ENCODE measurements at regions not wholly inside any gene's neighbourhood (a gene's known extent, or its start where the extent isn't known, plus 50 kb on each side); places are given as distances from the start of the nearest gene placed in this dataset.

- no peak for DNase-seq (ENCODE audit: low spot score in 2 of 2)
- Mint-ChIP-seq H3K27ac (no peak overlapping the region), H3K36me3 (no peaks in the 10 kb centered on the region), H3K4me3 (no peak overlapping the region), H3K9me3 (peaks cover 15% of the 10 kb centered on the region), H3K4me1 (no peaks in the 10 kb centered on the region)
- no peak for ATAC-seq
Measured at GRCh38 chr6:19034986-19035385, 647.8 kb downstream of the RNF144B start.

- no peak for DNase-seq (ENCODE audit: low spot score in 2 of 2)
- H3K4me3 Mint-ChIP-seq, result no peak overlapping the region
- peaks cover 15% of the 10 kb centered on the region for H3K9me3 Mint-ChIP-seq
- no peak for ATAC-seq
- no peaks in the 10 kb centered on the region for H3K36me3 Mint-ChIP-seq
- no peaks in the 10 kb centered on the region for H3K4me1 Mint-ChIP-seq
- no peak overlapping the region for H3K27ac Mint-ChIP-seq
Measured at GRCh38 chr6:19035461-19036195, 648.5 kb downstream of the RNF144B start.

- no peak for DNase-seq (ENCODE audit: low spot score in 2 of 2)
- ATAC-seq, result no peak
- peaks cover 15% of the 10 kb centered on the region for H3K9me3 Mint-ChIP-seq
- no peaks in the 10 kb centered on the region for H3K36me3 Mint-ChIP-seq
- no peak overlapping the region for H3K27ac Mint-ChIP-seq
- no peaks in the 10 kb centered on the region for H3K4me1 Mint-ChIP-seq
- no peak overlapping the region for H3K4me3 Mint-ChIP-seq
Measured at GRCh38 chr6:19036196-19036555, 649.0 kb downstream of the RNF144B start.

- Mint-ChIP-seq H3K36me3 (no peaks in the 10 kb centered on the region), H3K4me1 (no peaks in the 10 kb centered on the region), H3K4me3 (no peak overlapping the region), H3K9me3 (peaks cover 12% of the 10 kb centered on the region), H3K27ac (no peak overlapping the region)
- ATAC-seq, result no peak
- DNase-seq (ENCODE audit: low spot score in 2 of 2), result no peak
Measured at GRCh38 chr6:19037607-19038006, 650.5 kb downstream of the RNF144B start.

- no peak overlapping the region for H3K27ac Mint-ChIP-seq
- no peak overlapping the region for H3K4me3 Mint-ChIP-seq
- no peaks in the 10 kb centered on the region for H3K36me3 Mint-ChIP-seq
- DNase-seq (ENCODE audit: low spot score in 2 of 2) (no peak), ATAC-seq (no peak)
- H3K4me1 Mint-ChIP-seq, result no peaks in the 10 kb centered on the region
- H3K9me3 Mint-ChIP-seq, result peaks cover 7% of the 10 kb centered on the region
Measured at GRCh38 chr6:19039287-19039686, 652.1 kb downstream of the RNF144B start.

- no peak overlapping the region for H3K27ac Mint-ChIP-seq
- H3K9me3 Mint-ChIP-seq, result peaks cover 6% of the 10 kb centered on the region
- DNase-seq (ENCODE audit: low spot score in 2 of 2), result no peak
- no peak for ATAC-seq
- no peak overlapping the region for H3K4me3 Mint-ChIP-seq
- no peaks in the 10 kb centered on the region for H3K4me1 Mint-ChIP-seq
- H3K36me3 Mint-ChIP-seq, result no peaks in the 10 kb centered on the region
Measured at GRCh38 chr6:19041906-19042305, 654.8 kb downstream of the RNF144B start.

GRCh38 chr6:19042420-19042819 is 655.3 kb downstream of the RNF144B start:
- no peak for ATAC-seq
- Mint-ChIP-seq H3K4me3 (no peak overlapping the region), H3K36me3 (no peaks in the 10 kb centered on the region), H3K4me1 (no peaks in the 10 kb centered on the region), H3K27ac (no peak overlapping the region), H3K9me3 (peaks cover 6% of the 10 kb centered on the region)
- DNase-seq (ENCODE audit: low spot score in 2 of 2), result no peak

- no peaks in the 10 kb centered on the region for H3K36me3 Mint-ChIP-seq
Measured at GRCh38 chr6:19050765-19051164, 663.6 kb downstream of the RNF144B start.

GRCh38 chr6:19052219-19052618 is 665.1 kb downstream of the RNF144B start:
- Mint-ChIP-seq H3K4me1 (no peaks in the 10 kb centered on the region), H3K36me3 (no peaks in the 10 kb centered on the region), H3K9me3 (peaks cover 13% of the 10 kb centered on the region), H3K4me3 (no peak overlapping the region), H3K27ac (no peak overlapping the region)
- DNase-seq (ENCODE audit: low spot score in 2 of 2), result no peak
- no peak for ATAC-seq

More at GRCh38 chr6:19050765-19051164, 663.6 kb downstream of the RNF144B start:
- no peak overlapping the region for H3K27ac Mint-ChIP-seq
- no peaks in the 10 kb centered on the region for H3K4me1 Mint-ChIP-seq
- DNase-seq (ENCODE audit: low spot score in 2 of 2), result no peak
- H3K9me3 Mint-ChIP-seq, result peaks cover 12% of the 10 kb centered on the region
- no peak overlapping the region for H3K4me3 Mint-ChIP-seq
- no peak for ATAC-seq

GRCh38 chr6:19059102-19059501 is 672.0 kb downstream of the RNF144B start:
- Mint-ChIP-seq H3K4me3 (no peak overlapping the region), H3K36me3 (no peaks in the 10 kb centered on the region), H3K4me1 (no peaks in the 10 kb centered on the region), H3K9me3 (peaks cover 15% of the 10 kb centered on the region), H3K27ac (no peak overlapping the region)
- DNase-seq (ENCODE audit: low spot score in 2 of 2), result no peak
- ATAC-seq, result no peak

- DNase-seq (ENCODE audit: low spot score in 2 of 2) (no peak), ATAC-seq (no peak)
- no peak overlapping the region for H3K4me3 Mint-ChIP-seq
- no peak overlapping the region for H3K27ac Mint-ChIP-seq
- no peaks in the 10 kb centered on the region for H3K36me3 Mint-ChIP-seq
- no peaks in the 10 kb centered on the region for H3K4me1 Mint-ChIP-seq
- peaks cover 30% of the 10 kb centered on the region for H3K9me3 Mint-ChIP-seq
Measured at GRCh38 chr6:19067165-19067564, 680.0 kb downstream of the RNF144B start.

GRCh38 chr6:19070520-19070919 is 683.4 kb downstream of the RNF144B start:
- Mint-ChIP-seq H3K4me1 (no peaks in the 10 kb centered on the region), H3K27ac (no peak overlapping the region), H3K4me3 (no peak overlapping the region), H3K9me3 (peaks cover 33% of the 10 kb centered on the region), H3K36me3 (no peaks in the 10 kb centered on the region)
- ATAC-seq (no peak), DNase-seq (ENCODE audit: low spot score in 2 of 2) (no peak)

- ATAC-seq, result no peak
- no peak overlapping the region for H3K4me3 Mint-ChIP-seq
- H3K27ac Mint-ChIP-seq, result no peak overlapping the region
- H3K9me3 Mint-ChIP-seq, result peaks cover 6% of the 10 kb centered on the region
- no peaks in the 10 kb centered on the region for H3K36me3 Mint-ChIP-seq
- no peak for DNase-seq (ENCODE audit: low spot score in 2 of 2)
- no peaks in the 10 kb centered on the region for H3K4me1 Mint-ChIP-seq
Measured at GRCh38 chr6:19083801-19084200, 696.7 kb downstream of the RNF144B start.

GRCh38 chr6:19086480-19086879 is 699.3 kb downstream of the RNF144B start:
- H3K4me1 Mint-ChIP-seq, result no peaks in the 10 kb centered on the region
- no peak overlapping the region for H3K27ac Mint-ChIP-seq
- no peaks in the 10 kb centered on the region for H3K9me3 Mint-ChIP-seq
- DNase-seq (ENCODE audit: low spot score in 2 of 2) (no peak), ATAC-seq (no peak)
- H3K36me3 Mint-ChIP-seq, result no peaks in the 10 kb centered on the region
- no peak overlapping the region for H3K4me3 Mint-ChIP-seq

GRCh38 chr6:19087296-19087695 is 700.1 kb downstream of the RNF144B start:
- ATAC-seq (no peak), DNase-seq (ENCODE audit: low spot score in 2 of 2) (no peak)
- H3K27ac Mint-ChIP-seq, result no peak overlapping the region
- no peaks in the 10 kb centered on the region for H3K36me3 Mint-ChIP-seq
- peaks cover 2% of the 10 kb centered on the region for H3K9me3 Mint-ChIP-seq
- H3K4me1 Mint-ChIP-seq, result no peaks in the 10 kb centered on the region
- no peak overlapping the region for H3K4me3 Mint-ChIP-seq

GRCh38 chr6:19087897-19088296 is 700.7 kb downstream of the RNF144B start:
- no peaks in the 10 kb centered on the region for H3K36me3 Mint-ChIP-seq
- peaks cover 3% of the 10 kb centered on the region for H3K9me3 Mint-ChIP-seq
- no peak for DNase-seq (ENCODE audit: low spot score in 2 of 2)
- no peak overlapping the region for H3K27ac Mint-ChIP-seq
- ATAC-seq, result no peak
- H3K4me3 Mint-ChIP-seq, result no peak overlapping the region
- H3K4me1 Mint-ChIP-seq, result no peaks in the 10 kb centered on the region

GRCh38 chr6:19100752-19101151 is 713.6 kb downstream of the RNF144B start:
- no peak for ATAC-seq
- H3K9me3 Mint-ChIP-seq, result peaks cover 9% of the 10 kb centered on the region
- no peaks in the 10 kb centered on the region for H3K4me1 Mint-ChIP-seq
- DNase-seq (ENCODE audit: low spot score in 2 of 2), result no peak
- no peak overlapping the region for H3K27ac Mint-ChIP-seq
- no peak overlapping the region for H3K4me3 Mint-ChIP-seq
- H3K36me3 Mint-ChIP-seq, result no peaks in the 10 kb centered on the region
